RCC 7860 (cell line): ENCODE measurements at regions not wholly inside any gene's neighbourhood (a gene's known extent, or its start where the extent isn't known, plus 50 kb on each side); places are given as distances from the start of the nearest gene placed in this dataset.
"Not testable (repeated sequence)": the region's sequence is repeated elsewhere in the genome, so short reads cannot be mapped to it uniquely, and the experiment has no call there.

Experiments used
- DNase-seq: peaks from one replicate; pipeline ENCODE4 v3.0.0-alpha.2; 2015; ENCODE audit warnings: low spot score
- FAIRE-seq: peaks from 2 replicates; lab custom pipeline; 2012; peaks lifted over from hg19 to GRCh38; lab: Jason Lieb, UNC

DNA sequence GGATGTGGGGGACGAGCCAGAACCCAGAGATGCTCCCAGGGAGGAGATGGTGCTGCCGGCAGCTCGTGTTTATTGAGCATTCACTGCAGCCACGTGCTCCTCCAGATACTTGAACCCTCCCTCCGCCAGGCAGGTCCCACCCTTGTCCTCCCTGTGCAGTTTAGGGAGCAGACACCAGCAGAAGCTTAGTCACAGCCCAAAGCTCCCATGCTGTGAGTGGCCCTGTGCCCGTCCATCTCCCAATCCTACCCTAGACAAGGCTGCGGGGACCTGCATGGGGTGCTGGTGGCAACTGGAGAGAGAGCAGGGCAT, 176.5 kb upstream of the COPS8 start:
- FAIRE-seq = no peak
- DNase-seq = no peak

DNA sequence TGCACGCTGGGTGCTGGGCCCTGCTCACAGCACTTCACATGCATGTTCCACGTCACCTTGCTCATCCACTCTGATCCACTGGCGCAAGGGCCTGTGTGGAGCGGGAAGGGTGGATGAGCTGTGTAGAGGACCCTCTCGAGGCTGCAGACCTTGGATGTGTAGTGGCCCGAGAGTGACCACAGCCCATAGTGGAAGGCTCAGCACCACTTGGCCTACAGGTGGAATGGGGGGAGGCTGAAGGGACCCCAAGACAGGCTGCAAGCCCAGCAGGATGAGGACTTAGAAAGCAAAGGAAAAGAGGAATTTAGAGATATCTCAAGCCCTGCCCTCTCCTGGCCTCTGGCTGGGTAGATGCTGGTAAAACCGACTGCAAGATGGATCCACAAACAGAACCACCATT, 175.9 kb upstream of the COPS8 start:
- DNase-seq = no peak
- FAIRE-seq = no peak

DNA sequence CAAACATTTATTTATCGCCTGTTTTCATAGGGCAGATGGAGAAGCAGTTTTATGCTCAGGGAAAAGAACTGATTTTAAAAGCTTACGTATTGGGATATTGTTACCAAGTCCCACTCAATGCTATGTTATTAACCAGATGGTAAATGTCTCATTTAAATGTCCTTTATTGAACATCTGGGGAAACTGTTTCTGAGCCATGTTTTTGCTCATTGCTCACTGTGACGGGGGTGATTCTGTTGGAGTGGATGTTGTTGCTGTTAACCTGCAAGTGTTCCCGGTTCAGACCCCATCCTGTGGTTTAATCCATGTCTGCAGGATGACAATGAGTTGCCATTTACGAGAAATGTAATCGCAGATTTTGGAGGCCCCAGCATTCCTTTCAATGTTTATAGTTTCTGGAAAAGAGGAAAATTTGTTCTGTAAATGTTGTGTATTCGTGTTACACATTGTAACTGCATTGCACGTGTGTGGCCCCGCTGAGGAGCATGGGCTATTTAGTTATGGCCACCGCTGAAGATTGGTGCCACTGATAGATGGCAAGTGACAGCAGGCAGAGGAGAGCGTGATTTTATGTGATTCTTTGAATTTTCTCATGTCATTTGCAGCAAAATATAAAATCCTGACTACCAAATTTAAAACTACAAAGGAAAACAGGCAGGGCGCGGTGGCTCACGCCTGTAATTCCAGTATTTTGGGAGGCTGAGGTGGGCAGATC, 174.8 kb upstream of the COPS8 start:
- no peak for FAIRE-seq
- no peak for DNase-seq

DNA sequence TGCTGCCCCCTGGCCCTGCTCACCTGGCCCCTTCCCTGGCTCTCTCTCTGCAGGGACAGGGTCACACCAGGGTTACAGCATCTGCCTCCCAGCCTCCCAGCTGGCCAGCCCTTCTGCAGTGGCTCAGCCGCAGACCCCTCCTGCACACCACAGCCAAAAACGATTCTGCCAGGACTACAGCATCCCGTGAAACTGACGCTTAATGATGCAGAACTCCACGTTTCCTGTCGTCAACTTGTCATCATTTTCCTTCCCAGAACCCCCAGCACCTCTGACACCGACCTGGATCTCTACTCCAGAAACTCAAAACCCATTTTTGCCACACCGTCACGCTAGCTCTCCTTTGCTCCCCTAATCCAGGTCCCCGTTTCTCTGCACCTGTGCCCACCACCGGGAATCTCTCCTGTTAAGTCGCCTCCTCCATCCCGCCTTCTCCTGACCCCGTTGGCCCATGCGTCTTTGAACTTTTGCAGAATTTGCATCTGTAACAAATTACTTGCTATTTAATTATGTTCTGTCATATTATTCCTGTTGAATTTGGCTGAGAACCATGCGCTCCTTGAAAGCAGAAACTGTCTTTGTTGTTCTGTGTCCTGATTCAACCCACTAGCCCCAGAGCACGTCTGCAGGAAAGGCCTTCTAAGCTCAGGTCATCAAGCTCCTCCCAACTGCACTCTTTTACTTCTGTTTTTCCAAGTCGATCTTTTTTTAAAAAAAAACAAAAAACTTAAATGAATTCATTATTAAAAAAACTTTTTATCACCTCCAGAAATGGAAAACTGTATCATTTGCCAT, 173.2 kb upstream of the COPS8 start:
- no peak for DNase-seq
- FAIRE-seq = no peak

DNA sequence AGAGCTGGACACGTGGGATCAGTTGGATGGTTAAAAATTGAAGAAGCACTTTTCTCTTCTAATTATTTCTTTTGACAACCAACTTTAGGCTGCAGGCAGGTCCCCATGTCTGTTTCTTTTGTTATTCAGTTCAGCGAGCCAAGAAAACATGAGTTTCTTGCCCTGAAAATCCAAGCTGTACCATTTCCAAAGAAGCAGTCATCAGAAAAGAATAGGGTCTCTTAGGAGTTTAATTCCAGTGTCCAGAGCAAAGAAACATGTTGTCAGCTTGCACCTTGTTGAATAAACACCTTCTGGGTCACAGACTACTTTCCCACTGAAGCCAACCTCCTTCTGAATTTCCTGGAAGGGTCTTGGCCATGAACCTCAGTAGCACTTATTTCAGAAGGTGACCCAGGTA, 170.5 kb upstream of the COPS8 start:
- no peak for DNase-seq
- no peak for FAIRE-seq

DNA sequence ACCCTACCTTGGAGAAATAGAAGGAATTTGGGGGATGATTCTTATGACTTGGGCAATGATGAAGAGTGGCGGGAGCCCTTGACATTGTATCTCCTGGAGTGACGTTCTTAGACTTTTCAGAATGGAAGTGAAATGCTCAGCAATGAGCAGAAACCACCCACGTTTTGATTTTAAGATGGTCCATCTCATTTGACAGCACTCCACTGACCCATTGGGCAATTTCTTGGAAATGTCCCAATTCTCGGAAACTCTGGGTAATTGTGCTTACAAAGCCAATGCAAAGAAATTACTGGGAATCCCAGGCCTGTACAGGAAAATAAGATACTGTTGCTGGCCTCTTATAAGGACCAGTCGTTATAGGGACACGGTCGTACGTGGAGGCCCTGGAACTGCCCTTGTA, 170.0 kb upstream of the COPS8 start:
- FAIRE-seq = no peak
- no peak for DNase-seq

DNA sequence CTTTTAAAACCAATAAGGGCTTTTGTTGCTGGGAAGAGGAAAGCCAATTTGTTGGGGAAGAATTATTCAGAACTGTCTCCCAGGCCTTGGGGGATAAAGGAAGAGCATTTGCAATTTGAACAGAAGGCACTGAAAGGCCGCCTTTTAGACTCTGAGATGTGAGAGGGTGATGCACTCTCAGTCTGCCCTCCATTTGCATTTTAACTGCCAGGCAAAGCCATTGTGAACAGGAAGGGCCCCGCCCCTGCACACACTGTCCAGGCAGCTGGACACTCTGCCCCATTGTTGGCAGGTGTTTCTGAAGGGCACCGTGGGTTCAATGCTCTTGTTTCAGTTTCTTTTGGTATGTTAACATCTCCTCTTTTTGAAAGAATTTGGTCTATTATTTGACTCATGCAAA, 169.5 kb upstream of the COPS8 start:
- no peak for DNase-seq
- no peak for FAIRE-seq

DNA sequence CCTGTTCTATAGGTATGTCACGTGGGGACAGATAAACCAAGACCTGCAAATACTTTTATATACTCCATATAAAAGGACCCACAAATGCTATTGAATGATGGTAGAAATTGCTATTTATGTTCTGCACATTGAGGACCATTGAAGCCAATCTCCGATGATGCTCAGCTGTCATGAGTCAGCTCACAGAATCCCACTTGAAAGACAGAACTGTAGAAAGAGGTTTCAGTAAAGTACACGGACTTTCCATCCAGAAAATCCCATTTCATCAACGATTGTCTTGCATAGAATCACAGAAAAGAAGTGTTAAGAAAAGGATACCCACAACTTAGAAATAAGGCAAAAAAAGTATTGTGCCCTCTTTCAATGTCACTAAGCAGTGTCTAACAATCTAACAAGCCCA, 169.0 kb upstream of the COPS8 start:
- FAIRE-seq = no peak
- DNase-seq = no peak

DNA sequence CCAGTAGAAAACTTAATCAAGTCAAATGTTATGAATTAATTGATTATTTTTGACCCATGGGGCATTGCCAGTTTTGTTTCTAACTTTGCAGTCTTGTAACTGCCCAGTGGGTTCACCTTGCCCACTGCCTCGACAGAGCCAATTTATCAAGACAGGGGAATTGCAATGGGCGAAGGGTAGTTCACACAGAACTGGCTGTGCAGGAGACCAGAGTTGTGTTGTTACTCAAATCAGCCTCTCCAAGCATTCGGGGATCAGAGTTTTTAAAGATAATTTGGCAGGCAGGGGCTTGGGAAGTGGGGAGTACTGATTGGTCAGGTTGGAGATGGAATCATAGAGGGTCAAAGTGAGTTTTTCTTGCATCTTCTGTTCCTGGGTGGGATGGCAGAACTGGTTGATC, 168.5 kb upstream of the COPS8 start:
- no peak for FAIRE-seq

DNA sequence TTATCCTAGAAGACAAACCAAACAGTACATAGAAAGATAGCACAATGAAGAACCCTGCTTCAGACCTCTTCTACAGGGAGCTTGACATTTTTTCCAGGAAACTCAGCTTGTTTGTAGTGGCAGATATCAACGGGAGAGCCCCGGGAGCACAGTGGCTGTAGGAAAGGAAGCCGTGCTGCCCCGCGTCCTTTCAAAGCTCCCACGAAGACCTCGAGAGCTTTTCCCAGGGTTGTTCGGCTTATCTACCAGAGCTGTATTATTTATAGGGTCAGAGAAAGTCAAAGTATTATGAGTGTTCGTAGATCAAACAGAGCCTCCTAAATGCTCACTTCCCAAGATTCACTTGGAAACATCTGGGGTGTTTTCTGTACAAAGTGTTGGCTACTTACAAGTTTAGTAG, 167.1 kb upstream of the COPS8 start:
- DNase-seq (no peak), FAIRE-seq (no peak)

More for the DNA sequence above, 168.5 kb upstream of the COPS8 start:
- DNase-seq = no peak

DNA sequence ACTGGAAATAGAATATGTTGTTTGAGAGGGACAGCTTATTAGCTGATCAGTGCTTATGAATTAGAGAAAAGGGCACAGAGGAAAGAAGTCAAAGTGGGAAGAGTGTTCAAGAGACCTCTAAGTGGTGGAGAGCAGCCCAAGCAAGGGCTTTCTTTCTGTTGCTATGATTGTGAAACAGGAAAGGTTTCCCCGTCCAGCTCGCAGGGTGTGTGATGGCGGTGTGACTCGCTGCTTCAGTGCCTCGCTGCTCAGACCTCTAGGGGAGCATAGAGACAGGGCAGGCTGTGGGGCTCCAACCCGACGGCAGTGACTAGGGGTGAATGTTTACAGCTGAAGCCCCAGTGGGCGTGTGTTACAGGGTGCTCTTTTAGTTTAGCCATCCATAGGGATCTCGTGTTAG, 166.5 kb upstream of the COPS8 start:
- FAIRE-seq (no peak), DNase-seq (no peak)

DNA sequence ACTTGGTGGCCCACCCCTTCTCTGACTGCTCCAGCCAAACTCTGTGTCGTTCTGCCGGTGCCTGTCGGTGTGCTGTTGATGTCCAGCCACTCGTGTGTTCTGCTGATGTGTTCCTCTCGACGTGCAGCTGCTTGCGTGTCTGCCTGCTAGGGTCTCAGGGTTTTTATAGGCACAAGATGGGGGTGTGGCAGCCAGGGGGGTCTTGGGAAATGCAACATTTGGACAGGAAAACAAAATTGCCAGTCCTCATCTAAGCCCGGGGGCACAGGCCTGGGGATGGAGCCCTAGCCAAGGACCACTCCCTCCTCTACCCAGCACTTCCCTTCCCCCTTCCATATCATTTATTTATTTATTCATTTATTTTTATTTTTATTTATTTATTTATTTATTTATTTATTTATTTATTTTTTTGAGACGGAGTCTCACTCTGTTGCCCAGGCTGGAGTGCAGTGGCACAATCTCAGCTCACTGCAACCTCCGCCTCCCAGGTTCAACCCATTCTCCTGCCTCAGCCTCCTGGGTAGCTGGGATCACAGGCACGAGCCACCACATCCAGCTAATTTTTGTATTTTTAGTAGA, 165.8 kb upstream of the COPS8 start:
- DNase-seq, FAIRE-seq: not testable (repeated sequence)

DNA sequence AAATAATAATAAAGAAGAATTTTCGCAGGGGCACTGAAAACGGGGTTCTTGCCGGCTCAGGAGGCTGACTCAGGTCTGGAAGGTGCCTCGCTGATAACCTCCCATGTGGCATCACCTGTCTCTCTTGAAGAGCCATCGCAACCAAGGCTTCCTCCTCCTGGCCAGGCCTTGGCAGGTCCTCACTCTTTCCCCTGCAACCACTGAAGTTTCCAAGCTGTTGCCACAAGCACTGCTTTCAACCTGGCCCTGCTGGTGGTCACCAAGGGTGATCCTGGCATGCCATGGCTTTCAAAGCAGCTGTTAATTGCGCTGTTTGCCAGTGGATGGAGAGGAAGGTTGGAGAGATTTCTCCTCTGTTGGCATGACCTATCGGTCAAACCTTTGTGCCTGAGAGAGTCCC, 163.6 kb upstream of the COPS8 start:
- FAIRE-seq = no peak
- DNase-seq = no peak

DNA sequence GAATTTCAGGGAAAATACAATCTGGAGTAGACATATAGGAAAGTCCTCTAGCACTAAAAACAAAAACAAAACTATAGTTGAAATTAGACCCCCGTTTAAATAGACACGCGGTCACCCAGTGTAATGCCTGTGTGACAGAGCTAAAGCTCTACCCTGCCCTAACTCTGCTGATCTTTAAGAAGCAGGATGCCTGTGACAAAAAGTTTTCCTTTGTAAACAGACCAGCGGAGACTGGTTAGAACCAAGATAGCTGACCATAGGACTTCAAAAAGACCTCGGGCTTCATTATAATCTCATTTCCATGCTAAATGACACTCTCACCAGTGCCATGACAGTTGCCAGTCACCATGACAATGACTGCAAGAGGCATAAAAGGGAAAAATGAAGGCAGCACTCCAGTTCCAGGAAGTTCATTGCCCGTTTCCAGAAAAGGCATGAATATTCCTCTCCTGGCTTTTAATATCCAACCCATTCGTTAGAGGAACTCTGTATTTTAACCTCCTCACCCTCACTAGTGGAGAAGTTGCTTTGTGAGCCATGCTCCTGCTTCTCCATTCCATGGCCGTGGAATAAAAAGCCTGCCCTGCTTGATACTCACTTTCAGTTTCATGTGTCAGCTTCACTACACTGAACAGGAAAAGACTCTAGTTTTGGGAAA, 157.2 kb upstream of the COPS8 start:
- FAIRE-seq (no peak), DNase-seq (no peak)

DNA sequence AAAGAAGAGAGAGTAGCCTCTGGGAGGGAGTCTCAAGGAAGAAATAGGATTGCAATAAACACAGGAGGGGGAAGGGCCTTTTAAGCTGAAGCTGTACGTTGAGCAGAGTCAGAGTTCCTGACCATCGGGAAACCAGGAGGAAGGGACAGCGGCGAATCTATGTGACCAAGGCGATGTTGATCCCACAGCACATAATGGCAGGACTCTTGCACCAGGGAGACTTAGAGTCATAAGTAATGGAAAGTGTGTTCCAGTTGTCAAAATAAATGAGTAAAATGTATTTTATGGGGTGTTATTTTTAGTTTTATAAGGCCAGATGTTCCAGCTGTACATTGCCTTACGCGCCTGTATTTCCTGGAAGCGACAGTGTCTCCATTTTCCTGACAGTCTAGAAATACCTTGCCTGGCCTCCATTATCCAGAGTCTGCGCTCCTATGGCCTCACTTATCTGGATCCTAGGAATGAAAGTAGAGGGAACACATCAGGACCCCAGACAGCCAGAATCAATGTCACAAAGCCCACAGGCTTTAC, 152.8 kb upstream of the COPS8 start:
- FAIRE-seq (no peak), DNase-seq (no peak)

DNA sequence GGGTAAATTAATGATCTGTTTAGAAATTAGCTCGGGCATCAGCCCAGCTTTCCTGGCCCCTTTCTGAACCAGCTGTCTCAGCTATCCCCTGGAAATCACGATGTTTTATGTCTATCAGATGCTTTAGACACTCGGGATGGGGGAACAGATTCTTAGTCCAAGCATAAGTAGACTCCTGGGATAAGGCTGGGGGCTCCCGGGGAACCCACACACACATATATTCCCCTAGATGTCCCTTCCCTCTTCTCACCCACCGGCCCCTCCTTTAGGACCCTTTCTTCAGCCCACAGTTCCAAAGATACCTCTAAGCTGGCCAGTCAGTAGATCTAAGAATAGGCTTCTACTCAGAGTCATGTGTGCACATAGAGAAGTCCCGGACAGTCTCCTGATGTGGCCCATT, 151.5 kb upstream of the COPS8 start:
- no peak for DNase-seq
- FAIRE-seq = no peak

DNA sequence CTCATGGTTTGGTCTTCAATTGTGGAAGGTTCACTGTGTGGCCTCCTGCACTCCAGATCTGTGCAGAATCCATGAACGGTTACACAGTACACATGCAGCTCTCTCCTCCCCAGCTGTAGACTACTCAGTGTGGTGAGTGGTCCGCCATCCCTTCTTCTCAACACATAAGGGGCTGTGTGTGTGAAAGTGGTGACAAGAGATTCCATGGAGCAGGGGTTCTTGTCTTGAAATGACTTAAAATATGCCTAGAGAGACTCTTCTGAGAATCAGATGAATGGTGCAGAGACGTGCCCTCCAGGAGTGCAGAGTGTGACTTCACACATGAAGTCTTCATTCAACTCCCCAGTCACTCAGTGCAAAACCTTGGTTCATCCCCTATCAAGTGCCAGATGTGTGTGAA, 151.0 kb upstream of the COPS8 start:
- no peak for FAIRE-seq

DNA sequence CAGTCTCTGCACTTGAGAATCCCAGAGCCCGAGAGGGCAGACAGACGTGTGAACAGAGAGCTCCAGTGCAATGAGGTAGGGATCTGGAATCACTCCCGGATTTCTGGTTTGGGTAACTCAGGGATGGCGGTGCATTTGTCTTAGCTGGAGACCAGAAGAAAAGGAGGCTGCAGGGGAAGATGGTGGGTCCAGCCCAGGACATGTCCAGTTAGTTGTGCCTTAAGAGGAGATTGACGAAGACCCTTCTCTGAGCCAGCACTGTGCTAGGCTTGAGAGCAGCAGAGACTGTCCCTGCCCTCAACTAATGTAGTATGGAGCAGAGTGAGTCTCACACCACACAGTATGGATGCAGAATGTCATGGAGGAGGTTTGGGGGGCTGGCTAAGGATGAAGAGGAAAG, 150.6 kb upstream of the COPS8 start:
- FAIRE-seq = no peak
- no peak for DNase-seq

More for the DNA sequence above, 151.0 kb upstream of the COPS8 start:
- DNase-seq = no peak

DNA sequence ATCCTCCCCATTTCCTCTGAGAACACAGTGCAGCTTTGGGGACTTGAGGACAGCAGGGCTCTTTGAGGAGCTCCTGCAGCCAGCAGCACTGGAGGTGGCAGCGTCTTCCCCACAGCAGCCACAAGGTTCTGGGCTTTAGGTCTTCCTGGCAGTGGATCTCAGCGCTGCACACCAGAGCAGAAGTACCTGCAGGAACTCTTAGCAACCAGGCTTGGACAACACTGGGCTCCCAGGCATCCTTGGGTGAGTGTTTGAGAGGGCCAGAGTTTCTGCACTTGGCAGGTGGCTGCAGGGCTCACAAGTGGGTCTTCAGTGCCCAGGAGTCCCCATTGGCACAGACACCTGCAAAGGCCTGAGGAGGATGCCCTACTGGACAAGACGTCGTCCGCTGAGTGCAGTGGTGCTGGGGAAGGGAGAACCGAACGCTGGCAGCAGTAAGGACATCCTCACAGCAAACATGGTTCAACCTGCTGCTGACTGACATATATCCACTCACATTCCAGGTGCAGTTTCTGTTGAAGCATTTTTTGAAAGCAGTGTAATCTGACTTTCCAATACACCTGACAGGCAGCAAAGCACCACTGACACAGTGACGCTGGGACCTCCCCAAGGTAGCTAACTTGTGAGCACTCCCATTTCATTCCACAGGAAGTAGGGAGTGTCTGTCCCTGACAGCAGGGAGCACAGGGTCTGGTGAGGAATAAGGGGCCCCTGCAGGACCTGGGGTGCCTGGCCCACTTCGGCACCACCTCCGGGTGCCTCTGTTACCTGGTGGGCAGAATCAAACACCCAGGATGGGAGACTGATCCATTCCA, 149.9 kb upstream of the COPS8 start:
- FAIRE-seq (no peak), DNase-seq (no peak)

DNA sequence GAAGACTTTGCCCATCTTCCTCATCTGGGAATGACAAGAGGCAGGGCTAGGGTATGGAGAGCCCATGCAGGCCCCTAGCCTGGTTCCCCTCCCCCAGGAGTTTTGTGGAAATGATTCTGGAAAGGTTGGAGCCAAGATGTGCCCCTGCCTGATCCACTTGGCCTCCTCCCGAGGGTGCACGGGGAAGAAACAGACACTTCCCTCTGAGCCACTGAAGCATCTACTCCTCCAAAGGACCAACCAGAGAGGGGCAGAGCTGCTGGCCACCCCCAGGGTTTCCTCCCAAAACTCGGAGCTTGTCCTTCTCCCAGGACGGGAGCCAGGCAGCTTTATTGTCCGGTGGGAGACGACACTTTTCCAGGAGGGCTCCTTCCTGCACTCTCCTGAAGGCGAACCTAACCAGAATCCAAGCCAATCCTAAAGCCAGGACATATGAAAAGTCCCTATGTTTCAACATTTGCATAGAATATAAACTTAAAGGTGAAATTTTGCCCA, 149.2 kb upstream of the COPS8 start:
- DNase-seq (no peak), FAIRE-seq (no peak)

DNA sequence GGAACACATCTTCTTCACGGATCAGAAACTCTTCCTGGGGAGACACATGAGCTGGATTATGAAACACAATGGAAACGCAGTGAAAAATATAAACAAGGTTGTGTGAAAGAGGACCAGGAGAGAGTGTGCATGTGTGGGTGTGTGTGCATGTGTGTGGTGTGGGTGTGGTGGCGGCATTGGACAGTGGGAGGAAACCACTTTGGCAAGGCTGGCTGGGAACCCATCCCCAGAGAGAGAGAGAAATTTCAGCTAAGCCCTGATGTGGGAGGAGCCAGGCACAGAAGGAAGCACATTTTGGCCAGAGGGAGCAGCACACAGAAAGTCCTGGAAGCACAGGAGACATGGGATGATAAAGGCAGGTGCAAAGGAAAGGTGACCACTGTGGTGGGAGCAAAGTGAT, 147.6 kb upstream of the COPS8 start:
- FAIRE-seq = no peak

More for the DNA sequence above, 147.6 kb upstream of the COPS8 start:
- no peak for DNase-seq
